ENCODE measurements at regions not wholly inside any gene's neighbourhood (a gene's known extent, or its start where the extent isn't known, plus 50 kb on each side); places are given as distances from the start of the nearest gene placed in this dataset.
"Not testable (repeated sequence)": the region's sequence is repeated elsewhere in the genome, so short reads cannot be mapped to it uniquely, and the experiment has no call there.

GRCh38 chr7:152543799-152544198 is 108.0 kb upstream of the KMT2C start:
- no peak for DNase-seq

- no peak for DNase-seq
These were observed 106.1 kb upstream of the KMT2C start for GRCh38 chr7:152541892-152542291.

GRCh38 chr7:152539190-152539495 is 103.3 kb upstream of the KMT2C start:
- DNase-seq = not testable (repeated sequence)

GRCh38 chr7:152538346-152539189 is 102.8 kb upstream of the KMT2C start:
- DNase-seq = not testable (repeated sequence)

GRCh38 chr7:152537639-152538038 is 101.8 kb upstream of the KMT2C start:
- DNase-seq = no peak

GRCh38 chr7:152528612-152529011 is 92.8 kb upstream of the KMT2C start:
- DNase-seq = no peak

GRCh38 chr7:152527610-152528032 is 91.8 kb upstream of the KMT2C start:
- DNase-seq = no peak

GRCh38 chr7:152523916-152524315 is 88.1 kb upstream of the KMT2C start:
- peak in 43 of 56 donors; percentile 3 to 58 (median 20) for DNase-seq

- DNase-seq = peak in 51 of 56 donors; percentile 4 to 75 (median 43)
These were observed 86.8 kb upstream of the KMT2C start for GRCh38 chr7:152522571-152523067.

GRCh38 chr7:152521420-152522337 is 85.9 kb upstream of the KMT2C start:
- DNase-seq = no peak

GRCh38 chr7:152520861-152521302 is 85.1 kb upstream of the KMT2C start:
- no peak for DNase-seq

- no peak for DNase-seq
These were observed 83.5 kb upstream of the KMT2C start for GRCh38 chr7:152519290-152519689.

GRCh38 chr7:152516216-152516615 is 80.4 kb upstream of the KMT2C start:
- DNase-seq = no peak

GRCh38 chr7:152515266-152515950 is 79.6 kb upstream of the KMT2C start:
- not testable (repeated sequence) for DNase-seq

- no peak for DNase-seq
These were observed 78.9 kb upstream of the KMT2C start for GRCh38 chr7:152514771-152515105.

GRCh38 chr7:152513861-152514770 is 78.3 kb upstream of the KMT2C start:
- no peak for DNase-seq

GRCh38 chr7:152512706-152513105 is 76.9 kb upstream of the KMT2C start:
- no peak for DNase-seq

GRCh38 chr7:152511736-152512135 is 75.9 kb upstream of the KMT2C start:
- no peak for DNase-seq

GRCh38 chr7:152508701-152509100 is 72.9 kb upstream of the KMT2C start:
- no peak for DNase-seq

- DNase-seq = no peak
These were observed 69.8 kb upstream of the KMT2C start for GRCh38 chr7:152505606-152506005.

- no peak for DNase-seq
These were observed 69.0 kb upstream of the KMT2C start for GRCh38 chr7:152504816-152505215.
